MV-4-11 (cell line): ENCODE measurements at regions not wholly inside any gene's neighbourhood (a gene's known extent, or its start where the extent isn't known, plus 50 kb on each side); places are given as distances from the start of the nearest gene placed in this dataset.
"Not testable (repeated sequence)": the region's sequence is repeated elsewhere in the genome, so short reads cannot be mapped to it uniquely, and the experiment has no call there.

Experiments used
- DNase-seq: peaks from one replicate; lab custom pipeline; 2025; lab: John Stamatoyannopoulos, UW

GRCh38 chrX:96204928-96205327 lies 479.7 kb upstream of the DIAPH2 start:
- no peak for DNase-seq

DNA sequence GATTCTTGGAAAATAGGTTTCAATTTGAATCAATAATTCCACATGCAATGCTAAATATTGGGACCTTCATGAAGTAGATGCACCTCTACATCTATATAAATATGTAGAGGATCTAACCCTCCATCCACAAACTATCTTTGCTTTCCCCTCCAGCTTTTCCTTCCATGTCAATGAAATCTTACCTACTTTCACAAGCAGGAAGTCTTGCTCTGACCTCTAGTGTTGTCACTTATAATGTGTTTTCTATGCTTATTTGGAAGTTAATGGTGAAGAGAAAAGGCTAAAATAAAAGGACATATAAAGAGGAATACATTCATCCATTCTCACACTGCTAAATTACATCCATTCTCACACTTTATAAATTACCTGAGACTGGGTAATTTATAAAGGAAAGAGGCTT lies 472.7 kb upstream of the DIAPH2 start:
- DNase-seq = no peak

- not testable (repeated sequence) for DNase-seq
Measured at GRCh38 chrX:96214681-96215080, 470.0 kb upstream of the DIAPH2 start.

- no peak for DNase-seq
Measured at GRCh38 chrX:96224279-96224678, 460.4 kb upstream of the DIAPH2 start.

- DNase-seq = no peak
Measured at GRCh38 chrX:96244955-96245354, 439.7 kb upstream of the DIAPH2 start.

DNA sequence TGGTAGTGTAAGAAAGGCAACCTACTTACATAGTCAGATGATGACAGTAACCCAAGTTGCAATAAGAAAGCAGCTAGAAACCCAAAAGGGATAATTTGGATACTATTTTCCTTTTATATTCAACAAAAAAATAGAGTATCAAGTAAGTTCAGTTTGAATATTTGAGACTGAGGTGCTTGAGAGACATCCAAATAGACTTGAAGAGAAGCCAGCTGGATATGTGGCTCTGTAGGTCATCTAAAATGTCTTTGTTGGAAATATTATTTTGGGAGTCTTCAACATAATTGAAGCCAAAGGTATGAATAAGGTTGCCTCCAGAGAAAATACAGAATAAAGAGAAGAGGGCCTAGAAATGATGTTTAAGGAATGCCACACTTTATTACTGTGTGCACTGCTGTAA lies 438.2 kb upstream of the DIAPH2 start:
- DNase-seq = no peak
